Osteoblast (primary cell): ENCODE measurements at regions not wholly inside any gene's neighbourhood (a gene's known extent, or its start where the extent isn't known, plus 50 kb on each side); places are given as distances from the start of the nearest gene placed in this dataset.

ENCODE experiments used
- DNase-seq: peaks from one replicate; pipeline ENCODE4 v3.0.0; 2011; ENCODE audit warnings: low spot score, mixed read lengths; ENCODE audit not compliant: insufficient read length; ENCODE audit errors: missing footprints
- H2AFZ ChIP-seq: 2 replicates; pipeline ENCODE4 v1.6.0; 2011; ENCODE audit warnings: mild to moderate bottlenecking, low read length
- H3K27ac ChIP-seq: 2 replicates; pipeline ENCODE4 v1.5.1; 2011; ENCODE audit warnings: mild to moderate bottlenecking, low read depth, low read length, moderate library complexity
- H3K27me3 ChIP-seq: 2 replicates; pipeline ENCODE4 v1.6.0; 2012; ENCODE audit warnings: mild to moderate bottlenecking, control low read depth, inconsistent platforms, low read length, moderate library complexity; ENCODE audit not compliant: insufficient read depth
- H3K36me3 ChIP-seq: 2 replicates; pipeline ENCODE4 v1.5.1; 2011; ENCODE audit warnings: mild to moderate bottlenecking, low read length, control low read depth, moderate library complexity; ENCODE audit not compliant: insufficient read depth
- H3K4me1 ChIP-seq: 2 replicates; pipeline ENCODE4 v1.5.1; 2011; ENCODE audit warnings: mild to moderate bottlenecking, low read length, control low read depth, moderate library complexity; ENCODE audit not compliant: insufficient read depth
- H3K4me2 ChIP-seq: 2 replicates; pipeline ENCODE4 v1.6.0; 2011; ENCODE audit warnings: mild to moderate bottlenecking, low read length; ENCODE audit not compliant: insufficient read depth
- H3K4me3 ChIP-seq: fragments of 200-600 bp; sonication (generic); 3 replicates; pipeline ENCODE4 v1.5.1; 2012; ENCODE audit warnings: mild to moderate bottlenecking, low read length, inconsistent platforms; ENCODE audit not compliant: insufficient read depth
- H3K79me2 ChIP-seq: 2 replicates; pipeline ENCODE4 v1.6.0; 2012; ENCODE audit warnings: mild to moderate bottlenecking, low read length, control low read depth, inconsistent platforms; ENCODE audit not compliant: insufficient read depth
- H3K9me3 ChIP-seq: 2 replicates; pipeline ENCODE4 v1.5.1; 2011; ENCODE audit warnings: low read depth, low read length, control low read depth
- H4K20me1 ChIP-seq: 2 replicates; pipeline ENCODE4 v1.6.0; 2012; ENCODE audit warnings: mild to moderate bottlenecking, low read length, control low read depth; ENCODE audit not compliant: insufficient read depth
- TF ChIP-seq, protein P1 (sequence below): IDR thresholded peaks from 2 replicates; pipeline ENCODE4 v1.5.1; 2011; ENCODE audit warnings: mild to moderate bottlenecking, low read depth, low read length, moderate library complexity; ENCODE audit errors: extremely low read depth

DNA sequence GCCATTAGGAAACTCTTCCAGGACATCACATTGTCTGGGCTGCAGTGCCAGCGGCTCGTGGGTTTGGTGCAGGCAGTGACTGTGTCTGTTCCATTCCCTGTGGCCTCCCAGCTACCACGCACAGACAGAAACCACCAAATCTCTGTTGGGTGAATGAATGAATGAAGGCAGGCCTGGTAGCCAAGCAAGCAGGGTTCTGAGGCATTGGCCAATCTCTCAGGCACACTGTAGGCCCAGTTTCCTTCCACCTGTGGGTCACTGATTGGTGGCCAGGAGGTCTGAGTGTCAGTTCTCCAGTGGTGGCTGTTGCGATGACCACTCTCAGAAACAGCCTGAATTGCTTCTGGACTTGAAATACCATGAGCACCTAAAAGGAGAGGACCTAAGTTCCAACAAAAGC lies 59.4 kb upstream of the CTBP2 start:
- H3K4me1 ChIP-seq: no peaks in the 10 kb centered on the region
- TF ChIP-seq, protein P1, sequence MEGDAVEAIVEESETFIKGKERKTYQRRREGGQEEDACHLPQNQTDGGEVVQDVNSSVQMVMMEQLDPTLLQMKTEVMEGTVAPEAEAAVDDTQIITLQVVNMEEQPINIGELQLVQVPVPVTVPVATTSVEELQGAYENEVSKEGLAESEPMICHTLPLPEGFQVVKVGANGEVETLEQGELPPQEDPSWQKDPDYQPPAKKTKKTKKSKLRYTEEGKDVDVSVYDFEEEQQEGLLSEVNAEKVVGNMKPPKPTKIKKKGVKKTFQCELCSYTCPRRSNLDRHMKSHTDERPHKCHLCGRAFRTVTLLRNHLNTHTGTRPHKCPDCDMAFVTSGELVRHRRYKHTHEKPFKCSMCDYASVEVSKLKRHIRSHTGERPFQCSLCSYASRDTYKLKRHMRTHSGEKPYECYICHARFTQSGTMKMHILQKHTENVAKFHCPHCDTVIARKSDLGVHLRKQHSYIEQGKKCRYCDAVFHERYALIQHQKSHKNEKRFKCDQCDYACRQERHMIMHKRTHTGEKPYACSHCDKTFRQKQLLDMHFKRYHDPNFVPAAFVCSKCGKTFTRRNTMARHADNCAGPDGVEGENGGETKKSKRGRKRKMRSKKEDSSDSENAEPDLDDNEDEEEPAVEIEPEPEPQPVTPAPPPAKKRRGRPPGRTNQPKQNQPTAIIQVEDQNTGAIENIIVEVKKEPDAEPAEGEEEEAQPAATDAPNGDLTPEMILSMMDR: no peak

DNA sequence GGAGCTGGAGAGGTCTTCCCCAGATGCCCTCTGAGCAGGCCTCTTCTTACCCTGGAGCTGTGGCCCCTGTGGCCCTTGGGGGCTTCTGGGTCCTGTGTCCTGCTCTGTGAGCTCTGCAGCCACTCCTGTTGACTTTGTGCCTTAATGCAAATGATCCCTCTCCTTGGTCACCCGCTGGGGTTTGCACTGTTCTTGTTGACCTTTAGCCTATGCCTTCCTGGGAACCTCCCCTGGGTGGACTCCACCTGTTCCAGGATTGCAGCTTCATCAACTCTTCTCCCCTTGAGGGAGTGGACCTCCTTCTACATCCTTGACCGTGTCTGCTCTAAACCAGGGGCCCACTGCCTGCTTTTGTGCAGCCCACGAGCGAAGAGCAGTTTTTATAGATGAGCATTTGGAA lies 58.6 kb upstream of the CTBP2 start:
- TF ChIP-seq, protein P1: no peak
- Histone ChIP-seq H3K79me2 (no peaks in the 10 kb centered on the region), H3K4me2 (no peak overlapping the region), H3K36me3 (no peaks in the 10 kb centered on the region), H3K27ac (no peak overlapping the region), H3K4me3 (no peak overlapping the region), H3K27me3 (peaks cover 4% of the 10 kb centered on the region), H3K9me3 (no peaks in the 10 kb centered on the region), H3K4me1 (no peaks in the 10 kb centered on the region), H4K20me1 (no peaks in the 10 kb centered on the region), H2AFZ (no peak overlapping the region)
- no peak for DNase-seq

More for the DNA sequence above, 59.4 kb upstream of the CTBP2 start:
- H3K36me3 ChIP-seq: no peaks in the 10 kb centered on the region
- no peaks in the 10 kb centered on the region for H3K9me3 ChIP-seq
- no peak for DNase-seq
- H3K27ac ChIP-seq: no peak overlapping the region
- no peak overlapping the region for H3K4me3 ChIP-seq
- H3K79me2 ChIP-seq: no peaks in the 10 kb centered on the region
- H3K4me2 ChIP-seq: no peak overlapping the region
- no peaks in the 10 kb centered on the region for H4K20me1 ChIP-seq
- no peak overlapping the region for H2AFZ ChIP-seq
- peaks cover 4% of the 10 kb centered on the region for H3K27me3 ChIP-seq

DNA sequence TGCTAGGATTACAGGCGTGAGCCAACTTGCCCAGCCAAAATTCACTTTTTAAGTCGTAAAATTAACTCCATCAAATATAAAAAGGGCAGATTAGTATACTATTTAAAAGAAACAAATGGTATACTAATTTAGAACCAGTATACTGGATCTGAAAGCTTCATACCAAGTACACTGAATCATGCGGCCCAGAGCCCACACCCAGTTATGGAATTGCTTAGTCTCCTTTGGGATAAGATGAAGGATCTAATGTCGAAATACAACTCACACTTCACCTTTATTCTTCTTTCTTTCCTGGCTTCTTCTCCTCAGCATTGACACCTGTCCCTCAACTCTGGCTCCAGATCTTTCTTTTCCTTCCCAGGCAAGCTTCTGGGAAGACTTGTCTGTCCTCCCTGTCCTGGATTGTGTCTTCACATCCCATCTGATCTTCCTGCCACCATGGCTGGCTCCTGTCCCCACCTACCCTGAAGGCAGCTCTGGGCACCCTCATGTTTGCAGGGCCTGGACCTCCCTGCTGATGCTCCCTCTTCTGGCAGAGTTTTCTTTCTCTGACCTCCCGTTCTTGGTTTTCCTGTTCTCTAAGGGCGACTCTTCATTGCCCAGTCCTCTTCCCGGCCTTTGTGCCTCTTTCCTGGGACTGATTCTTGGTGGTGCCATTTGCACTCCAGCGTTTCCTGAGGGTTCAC lies 57.8 kb upstream of the CTBP2 start:
- Histone ChIP-seq H3K4me3 (no peak overlapping the region), H3K79me2 (no peaks in the 10 kb centered on the region), H3K27me3 (peaks cover 4% of the 10 kb centered on the region), H3K9me3 (no peaks in the 10 kb centered on the region), H2AFZ (no peak overlapping the region), H3K27ac (no peak overlapping the region), H3K4me2 (no peak overlapping the region), H4K20me1 (no peaks in the 10 kb centered on the region), H3K4me1 (no peaks in the 10 kb centered on the region), H3K36me3 (no peaks in the 10 kb centered on the region)
- DNase-seq: peak; percentile 81
- TF ChIP-seq, protein P1: peak; percentile 16

DNA sequence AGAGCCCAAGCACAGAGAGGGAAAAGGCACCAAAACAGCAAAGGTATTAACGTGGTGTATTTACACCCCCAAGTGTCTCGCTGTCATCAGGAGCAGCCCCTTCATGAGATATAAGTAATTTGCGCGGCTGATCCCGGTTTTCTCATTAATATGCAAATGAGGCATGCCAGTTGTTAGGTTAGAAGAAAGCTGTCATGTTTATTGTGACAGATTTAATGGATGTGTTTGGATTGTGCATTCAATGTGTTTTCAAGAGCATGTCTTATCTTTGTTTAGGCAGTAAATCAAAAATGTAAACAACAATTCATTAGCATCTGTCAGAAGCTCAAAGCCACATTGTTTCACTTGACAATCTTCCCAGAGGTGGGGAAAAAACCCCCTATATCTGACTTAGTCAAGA lies 56.5 kb upstream of the CTBP2 start:
- Histone ChIP-seq H3K79me2 (no peaks in the 10 kb centered on the region), H3K9me3 (no peaks in the 10 kb centered on the region), H4K20me1 (no peaks in the 10 kb centered on the region), H3K27me3 (no peaks in the 10 kb centered on the region), H3K4me2 (no peak overlapping the region), H2AFZ (no peak overlapping the region), H3K36me3 (no peaks in the 10 kb centered on the region), H3K4me1 (no peaks in the 10 kb centered on the region), H3K4me3 (no peak overlapping the region), H3K27ac (no peak overlapping the region)
- TF ChIP-seq, protein P1: no peak
- no peak for DNase-seq
